ENCODE measurements at regions not wholly inside any gene's neighbourhood (a gene's known extent, or its start where the extent isn't known, plus 50 kb on each side); places are given as distances from the start of the nearest gene placed in this dataset.
"Not testable (repeated sequence)": the region's sequence is repeated elsewhere in the genome, so short reads cannot be mapped to it uniquely, and the experiment has no call there.

- Histone ChIP-seq H3K27ac (no peak overlapping the region), H3K9me3 (no peaks in the 10 kb centered on the region), H3K27me3 (replicated peaks; ENCODE audit: insufficient read depth) (no peaks in the 10 kb centered on the region), H3K36me3 (no peaks in the 10 kb centered on the region), H3K4me3 (no peak overlapping the region), H3K4me1 (replicated peaks) (no peaks in the 10 kb centered on the region)
- TF ChIP-seq POLR2A (IDR thresholded peaks at IDR 0.05) (no peak), POLR2AphosphoS5 (IDR thresholded peaks at IDR 0.05) (no peak), CTCF (IDR thresholded peaks at IDR 0.05) (no peak)
- 84% methylated on average over 4 of the region's 4 CpGs for WGBS
- no peak for DNase-seq (ENCODE audit: low spot score)
- intact Hi-C loops (cut with DNase I), result no loop called here
These were observed 1259.7 kb upstream of the RAG2 start for GRCh38 chr11:37857726-37858125.

- no peak for TF ChIP-seq POLR2AphosphoS5 (IDR thresholded peaks at IDR 0.05)
- no peak for TF ChIP-seq POLR2A (IDR thresholded peaks at IDR 0.05)
- no peak for TF ChIP-seq CTCF (IDR thresholded peaks at IDR 0.05)
- WGBS, result 52% methylated on average over 1 of the region's 1 CpG
These were observed 1251.7 kb upstream of the RAG2 start for GRCh38 chr11:37849706-37850105.

GRCh38 chr11:37843603-37844002 lies 1245.6 kb upstream of the RAG2 start:
- Histone ChIP-seq H3K4me3 (no peak overlapping the region), H3K4me1 (replicated peaks) (no peaks in the 10 kb centered on the region), H3K36me3 (no peaks in the 10 kb centered on the region), H3K27me3 (replicated peaks; ENCODE audit: insufficient read depth) (no peaks in the 10 kb centered on the region), H3K27ac (no peak overlapping the region), H3K9me3 (no peaks in the 10 kb centered on the region)
- WGBS, result 77% methylated on average over 2 of the region's 2 CpGs
- DNase-seq (ENCODE audit: low spot score), result no peak
- no peak for TF ChIP-seq CTCF (IDR thresholded peaks at IDR 0.05)
- no peak for TF ChIP-seq POLR2A (IDR thresholded peaks at IDR 0.05)
- TF ChIP-seq POLR2AphosphoS5 (IDR thresholded peaks at IDR 0.05), result no peak
- intact Hi-C loops (cut with DNase I), result no loop called here

More at GRCh38 chr11:37849706-37850105, 1251.7 kb upstream of the RAG2 start:
- Histone ChIP-seq H3K27me3 (replicated peaks; ENCODE audit: insufficient read depth) (no peaks in the 10 kb centered on the region), H3K27ac (no peak overlapping the region), H3K36me3 (no peaks in the 10 kb centered on the region), H3K4me1 (replicated peaks) (no peaks in the 10 kb centered on the region), H3K9me3 (no peaks in the 10 kb centered on the region), H3K4me3 (no peak overlapping the region)
- no peak for DNase-seq (ENCODE audit: low spot score)
- intact Hi-C loops (cut with DNase I), result no loop called here

- Histone ChIP-seq H3K27ac (no peak overlapping the region), H3K36me3 (no peaks in the 10 kb centered on the region), H3K9me3 (no peaks in the 10 kb centered on the region), H3K27me3 (replicated peaks; ENCODE audit: insufficient read depth) (no peaks in the 10 kb centered on the region), H3K4me3 (no peak overlapping the region), H3K4me1 (replicated peaks) (no peaks in the 10 kb centered on the region)
- TF ChIP-seq CTCF (IDR thresholded peaks at IDR 0.05), result no peak
- TF ChIP-seq POLR2A (IDR thresholded peaks at IDR 0.05), result no peak
- TF ChIP-seq POLR2AphosphoS5 (IDR thresholded peaks at IDR 0.05), result no peak
- intact Hi-C loops (cut with DNase I), result no loop called here
- 93% methylated on average over 2 of the region's 2 CpGs for WGBS
- DNase-seq (ENCODE audit: low spot score), result no peak
These were observed 1243.0 kb upstream of the RAG2 start for GRCh38 chr11:37841016-37841415.

- H3K9me3 ChIP-seq; H3K4me3 ChIP-seq; DNase-seq (ENCODE audit: low spot score); H3K4me1 ChIP-seq (replicated peaks); H3K27me3 ChIP-seq (replicated peaks; ENCODE audit: insufficient read depth); H3K27ac ChIP-seq; intact Hi-C loops (cut with DNase I); H3K36me3 ChIP-seq: not testable (repeated sequence)
- 98% methylated on average over 2 of the region's 2 CpGs for WGBS
These were observed 1242.3 kb upstream of the RAG2 start for GRCh38 chr11:37840345-37840744.
